HG03460 (cell line): ENCODE measurements at regions not wholly inside any gene's neighbourhood (a gene's known extent, or its start where the extent isn't known, plus 50 kb on each side); places are given as distances from the start of the nearest gene placed in this dataset.
"Not testable (repeated sequence)": the region's sequence is repeated elsewhere in the genome, so short reads cannot be mapped to it uniquely, and the experiment has no call there.

Experiments
- ATAC-seq: cut with Tn5 transposase; IDR thresholded peaks from one replicate; pipeline ENCODE4 v1.9.1; 2021; ENCODE audit not compliant: unreplicated experiment

DNA sequence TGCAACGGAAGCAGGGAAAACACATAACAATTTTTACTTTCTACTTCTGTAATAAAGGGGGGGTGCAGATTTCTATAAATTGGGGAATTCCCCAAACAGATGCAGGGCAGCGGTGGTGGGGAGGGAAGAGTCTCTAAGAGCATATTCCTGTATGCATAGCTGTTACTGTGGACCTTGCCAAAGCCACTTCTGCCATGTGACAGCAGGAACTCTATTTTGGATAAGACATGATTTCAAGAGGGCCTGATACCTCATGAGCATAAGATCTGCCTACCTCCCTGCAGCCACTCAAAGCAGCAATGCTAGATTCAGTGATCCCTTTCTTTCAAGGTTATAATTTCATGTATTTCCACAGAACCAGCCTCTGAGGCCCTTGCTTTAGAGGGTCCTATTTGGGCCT lies 86.2 kb upstream of the CNKSR3 start:
- ATAC-seq: no peak

DNA sequence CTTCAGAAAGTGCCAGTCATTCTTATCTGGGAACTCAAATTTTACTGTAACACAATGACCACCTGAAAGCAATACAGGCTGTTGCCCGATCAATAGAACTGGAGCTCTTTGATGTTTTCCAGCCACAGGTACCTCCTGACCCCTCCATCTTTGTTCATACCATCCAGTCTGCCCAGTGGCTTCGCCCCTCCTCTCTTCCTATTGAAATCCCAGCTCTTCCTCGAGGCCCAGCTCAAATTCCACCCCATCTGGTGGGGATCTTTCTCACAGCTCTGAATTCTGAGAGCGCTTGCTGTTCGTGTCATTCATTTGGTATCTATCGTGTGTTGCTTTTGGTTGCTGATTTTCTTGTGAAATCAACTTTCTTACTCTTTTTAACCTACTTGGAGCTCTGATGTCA lies 87.9 kb upstream of the CNKSR3 start:
- no peak for ATAC-seq

DNA sequence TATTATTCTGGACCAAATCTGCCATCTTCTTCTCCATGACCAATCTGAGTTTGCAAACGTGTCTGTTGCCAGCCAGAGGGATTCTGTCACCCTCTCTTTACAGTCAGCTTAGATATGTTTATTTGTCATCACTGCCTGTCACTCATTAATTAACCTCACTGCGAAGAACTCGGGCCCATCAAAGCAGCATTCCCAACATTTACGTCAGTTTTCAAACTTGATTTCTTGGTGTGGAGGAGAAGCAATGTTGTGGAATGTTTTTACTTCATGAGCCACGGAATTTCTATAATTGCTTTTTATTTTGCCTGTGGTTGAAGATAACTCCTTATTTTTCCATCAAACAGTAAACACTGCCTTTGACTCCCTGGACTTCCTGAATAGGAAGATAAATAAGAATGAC lies 91.8 kb upstream of the CNKSR3 start:
- no peak for ATAC-seq

DNA sequence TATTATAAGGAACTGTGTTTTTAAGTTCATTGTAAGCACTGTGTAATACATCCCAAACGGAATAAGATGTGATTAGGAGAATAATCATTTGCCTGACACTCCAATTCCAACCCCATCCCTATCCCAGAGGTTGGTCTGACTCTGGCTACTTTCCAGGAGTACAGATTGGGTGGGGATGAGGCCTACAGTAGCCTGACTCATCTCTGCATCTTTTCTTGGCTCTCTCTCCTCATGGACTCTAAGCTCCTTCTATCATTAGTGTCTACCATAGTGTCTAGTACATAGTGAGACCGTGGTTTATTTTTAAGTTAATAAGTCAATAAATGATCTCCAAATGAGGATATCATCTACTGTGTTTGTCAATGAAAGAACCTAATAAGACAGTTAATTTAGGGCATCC lies 92.2 kb upstream of the CNKSR3 start:
- ATAC-seq: no peak

DNA sequence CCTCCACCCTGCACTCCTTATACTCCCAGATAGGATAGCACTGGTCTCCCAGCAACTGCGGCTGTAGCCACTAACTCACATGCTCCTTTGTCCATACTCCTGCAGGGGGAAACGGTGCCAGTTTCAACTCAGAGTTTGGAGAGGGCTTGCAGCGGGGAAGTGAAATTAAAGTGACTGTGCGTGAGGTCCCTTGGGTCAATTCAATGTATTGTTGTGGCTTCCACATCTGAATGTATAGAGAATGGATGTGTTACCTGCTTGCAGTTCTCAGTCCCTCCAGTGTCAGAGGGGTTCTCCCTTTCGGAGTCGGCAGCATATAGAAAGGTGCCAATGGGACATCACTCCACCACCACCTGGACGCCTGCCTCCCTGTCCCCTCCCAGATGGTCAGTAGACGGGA lies 93.6 kb upstream of the CNKSR3 start:
- peak; percentile 29 for ATAC-seq

DNA sequence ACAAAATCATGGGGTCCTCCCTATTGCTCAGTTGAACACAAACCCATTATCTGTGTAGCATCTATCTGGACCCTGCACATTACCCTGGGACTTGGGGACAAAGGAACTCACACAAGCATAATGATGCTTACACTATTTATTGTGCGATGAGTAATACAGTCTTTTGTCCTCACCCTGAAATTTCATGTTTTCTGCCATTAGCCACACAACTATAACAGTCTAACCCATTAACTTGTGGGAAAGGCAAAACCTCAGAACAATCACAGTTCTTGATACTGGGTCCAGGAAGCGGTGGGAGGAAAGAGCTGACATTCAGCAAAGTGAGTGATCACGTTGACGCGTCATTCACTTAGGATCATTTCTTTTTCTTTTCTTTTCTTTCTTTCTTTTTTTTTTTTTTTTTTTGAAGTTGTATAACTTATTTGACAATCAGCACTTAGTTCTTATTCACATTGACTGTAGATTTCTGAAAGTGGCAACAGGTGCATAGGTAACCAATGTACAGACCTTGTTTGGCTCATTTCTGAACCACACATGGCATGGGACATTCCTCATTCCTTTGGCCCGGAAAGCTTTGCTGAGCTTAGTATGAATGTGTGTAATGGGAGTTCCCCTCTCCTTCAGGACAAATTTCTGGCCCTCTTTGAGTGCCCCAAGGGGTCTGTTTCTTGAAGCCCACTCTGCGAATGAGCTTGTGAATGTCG lies 94.8 kb upstream of the CNKSR3 start:
- peak; percentile 61 for ATAC-seq

DNA sequence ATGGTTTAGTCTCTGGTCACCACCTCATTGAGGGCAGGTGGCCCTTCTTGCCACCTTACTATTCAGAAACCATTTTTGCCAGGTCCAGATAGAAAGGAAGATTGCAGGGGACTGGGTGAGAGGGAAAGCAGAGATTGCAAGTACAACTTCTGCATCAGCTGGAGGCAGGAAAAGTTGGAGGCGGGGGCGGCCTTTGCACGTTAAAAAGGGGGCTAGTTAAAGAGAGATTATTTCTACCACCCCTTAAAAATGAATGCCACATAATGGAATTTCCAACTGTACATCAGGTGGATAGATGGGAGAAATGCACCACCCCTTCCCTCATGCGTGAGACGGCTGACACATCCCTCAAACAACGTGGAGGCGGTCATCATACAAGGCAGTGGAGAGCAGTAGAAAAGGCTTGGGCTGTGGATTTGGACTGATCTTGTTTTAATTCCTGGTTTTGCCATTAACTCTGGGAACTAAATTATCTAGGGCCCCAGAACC lies 95.4 kb upstream of the CNKSR3 start:
- ATAC-seq: no peak

DNA sequence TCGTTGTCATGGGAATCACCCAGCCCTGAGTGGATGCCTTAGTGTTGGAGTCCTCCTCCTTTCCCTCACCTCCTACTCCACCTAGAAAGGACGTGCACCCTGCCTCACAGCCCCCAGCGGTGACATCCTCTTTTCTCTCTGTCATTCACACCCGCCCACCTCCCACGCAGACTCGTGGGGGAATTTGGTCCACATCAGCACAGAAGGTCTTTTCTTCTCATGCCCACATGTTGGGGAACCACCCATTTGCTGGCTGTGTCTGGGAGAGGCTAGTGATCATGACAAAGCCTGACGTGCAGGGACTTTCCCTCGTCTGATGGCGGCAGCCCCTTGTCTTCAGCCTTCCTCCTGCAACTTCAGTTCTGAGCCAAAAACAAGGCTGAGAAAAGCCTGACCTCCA lies 96.0 kb upstream of the CNKSR3 start:
- peak; percentile 76 for ATAC-seq

DNA sequence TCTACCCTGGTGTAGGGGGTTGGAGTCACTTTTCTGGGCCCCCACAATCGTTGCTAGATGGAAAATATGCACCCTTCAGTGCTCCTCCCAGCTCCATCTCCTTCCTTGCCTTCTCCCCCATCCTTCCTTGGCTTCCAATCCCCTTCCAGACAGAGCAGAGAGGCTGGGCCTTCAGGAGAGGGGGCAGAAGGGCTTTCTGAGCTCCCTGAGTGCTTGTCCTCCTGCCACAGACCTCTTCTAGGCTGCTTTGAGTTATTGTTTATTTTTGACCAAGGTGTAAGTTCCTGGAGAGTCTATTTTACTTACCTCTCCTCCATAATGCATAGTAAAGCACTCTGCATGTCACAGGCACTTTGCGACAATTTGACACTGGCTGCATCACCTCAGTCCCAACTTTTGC lies 96.4 kb upstream of the CNKSR3 start:
- no peak for ATAC-seq

DNA sequence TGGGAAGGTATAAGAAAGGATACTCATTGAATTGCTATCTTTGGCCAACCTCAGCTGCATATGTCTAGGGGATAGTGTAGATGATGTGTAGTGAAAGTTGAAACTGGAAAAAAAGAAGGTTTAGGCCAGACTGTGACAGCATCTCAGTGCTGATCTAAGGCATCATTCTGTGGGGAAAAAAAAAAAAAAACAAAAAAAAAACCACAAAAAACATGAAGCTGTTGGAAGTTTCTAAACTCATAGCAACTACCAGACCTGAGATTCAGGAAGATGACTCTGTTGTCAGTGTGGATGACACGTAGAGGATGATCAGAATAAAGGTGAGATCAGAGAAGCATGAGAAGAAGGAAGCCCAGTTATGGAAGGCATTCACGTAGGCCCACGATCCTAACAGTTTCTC lies 100.8 kb upstream of the CNKSR3 start:
- no peak for ATAC-seq

DNA sequence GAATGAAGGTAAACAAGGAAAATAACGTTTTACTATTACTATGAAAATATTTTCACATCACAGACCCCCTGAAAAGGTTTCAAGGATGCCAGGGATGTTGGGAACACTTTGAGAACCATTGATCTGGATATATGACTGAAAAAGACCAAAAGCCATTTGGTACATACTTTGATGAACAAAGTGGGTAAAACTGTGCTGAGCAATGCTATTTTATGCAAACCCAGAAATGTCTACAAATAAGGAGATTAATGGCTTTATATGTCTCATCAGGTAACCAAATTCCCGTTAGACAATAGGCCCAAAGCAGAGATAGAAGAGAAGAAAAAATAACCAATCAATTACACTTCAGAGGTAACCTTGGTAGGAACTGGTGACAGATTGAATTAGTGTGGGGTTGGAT lies 101.4 kb upstream of the CNKSR3 start:
- ATAC-seq: no peak

DNA sequence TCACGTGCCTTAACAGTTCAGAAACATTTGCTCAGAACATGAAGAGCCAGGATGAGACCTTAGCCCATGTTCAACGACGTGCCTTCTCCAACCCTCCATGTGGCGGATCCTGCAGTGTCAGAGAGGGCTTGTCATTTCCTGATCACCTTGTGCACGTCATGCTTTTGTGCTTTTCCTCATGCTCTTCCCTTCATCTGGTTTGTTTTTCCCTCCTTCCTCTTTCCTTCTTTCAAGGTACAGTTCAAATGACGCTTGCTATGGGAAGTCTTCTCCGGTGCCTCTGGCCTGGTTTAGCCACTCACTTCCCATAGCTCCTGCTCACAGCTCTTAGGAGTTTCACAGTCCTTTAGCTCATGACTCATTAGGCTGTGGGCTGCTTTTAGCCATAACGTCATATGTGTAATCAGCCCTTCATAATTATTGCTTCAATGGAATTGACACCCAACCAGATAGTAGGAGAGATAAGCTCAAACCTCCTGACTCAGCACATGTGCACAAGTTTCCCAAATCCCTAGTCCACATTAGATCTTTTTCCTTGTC lies 102.7 kb upstream of the CNKSR3 start:
- no peak for ATAC-seq

DNA sequence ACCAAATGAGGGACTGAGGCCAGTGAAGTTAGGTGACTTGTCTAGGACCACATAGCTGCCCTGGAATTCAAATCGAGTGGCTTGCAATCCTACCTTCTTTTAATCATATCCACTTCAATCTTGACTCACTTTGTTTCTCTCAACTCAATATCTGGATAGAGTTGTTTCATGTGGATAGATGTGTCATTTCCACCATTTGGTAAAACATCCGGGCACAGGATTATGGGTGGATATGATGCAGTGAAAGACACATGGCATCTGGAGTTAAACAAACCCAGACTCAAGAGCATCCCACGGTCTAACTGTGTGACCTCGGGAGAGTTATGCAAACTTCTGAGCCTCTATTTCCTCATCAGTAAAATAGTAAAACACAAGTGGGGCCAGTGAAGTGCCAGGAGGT lies 103.6 kb upstream of the CNKSR3 start:
- ATAC-seq: no peak

DNA sequence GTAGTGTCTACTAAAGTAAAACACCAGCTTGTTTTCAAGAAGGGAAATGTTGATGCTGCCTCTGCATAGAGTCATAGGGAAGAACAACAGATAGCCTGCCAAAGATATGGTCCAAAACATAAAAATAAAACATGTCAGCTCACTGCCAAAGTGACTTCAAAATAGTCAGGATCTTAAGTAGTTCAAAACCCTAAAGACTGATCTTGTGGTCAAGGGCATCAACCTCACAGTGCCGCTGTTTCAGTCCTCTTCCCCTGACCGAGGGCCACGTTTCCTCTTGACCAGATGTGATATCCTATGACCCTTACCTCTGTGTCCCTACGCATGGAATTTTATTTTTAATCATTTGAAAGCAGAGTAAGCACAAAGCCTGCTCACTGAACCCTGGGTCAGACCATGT lies 104.2 kb upstream of the CNKSR3 start:
- ATAC-seq: no peak

DNA sequence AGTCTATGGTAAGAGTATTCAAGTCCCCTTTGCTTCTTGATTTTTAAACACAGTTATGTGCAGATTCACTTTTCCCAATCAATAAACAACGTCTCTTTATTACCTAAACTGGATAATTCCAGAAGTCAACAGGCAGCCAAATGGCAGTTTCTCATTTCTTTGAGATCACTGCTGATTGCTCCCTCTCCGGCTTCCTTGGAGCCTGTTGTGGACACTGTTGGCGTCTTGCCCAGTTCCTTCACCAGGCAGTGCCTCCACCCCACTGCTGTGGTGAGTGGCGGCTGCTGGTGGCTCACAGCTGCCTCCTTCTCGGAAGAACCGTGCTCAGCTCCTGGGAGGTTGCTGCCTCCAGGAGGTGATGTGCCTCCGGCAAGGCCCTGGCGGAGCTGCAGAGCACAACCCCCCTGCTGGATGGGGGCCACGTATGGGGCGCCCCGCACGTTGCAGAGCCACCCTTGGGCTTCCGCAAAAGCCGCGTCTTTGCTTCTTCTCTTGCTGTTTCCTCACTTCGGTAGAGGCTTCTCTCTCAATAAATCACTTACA lies 105.1 kb upstream of the CNKSR3 start:
- no peak for ATAC-seq

DNA sequence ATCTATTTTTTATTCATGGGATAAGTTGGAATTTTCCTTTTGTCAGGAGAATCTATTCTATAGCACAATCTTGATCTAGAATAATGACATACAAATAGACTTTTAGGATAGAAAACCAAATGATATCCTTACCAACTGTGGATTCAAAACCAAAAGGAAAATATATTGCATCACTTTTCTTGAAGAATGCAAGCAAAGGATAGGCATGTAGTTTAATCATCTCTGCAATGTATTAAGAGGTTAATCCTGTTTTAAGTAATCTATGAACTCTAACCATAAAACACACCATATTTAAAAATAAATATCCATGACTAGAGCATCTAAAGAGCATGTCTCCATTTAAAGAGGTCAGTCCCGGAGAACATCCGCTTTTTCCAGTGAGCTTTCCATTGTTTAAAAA lies 106.7 kb upstream of the CNKSR3 start:
- ATAC-seq: no peak

DNA sequence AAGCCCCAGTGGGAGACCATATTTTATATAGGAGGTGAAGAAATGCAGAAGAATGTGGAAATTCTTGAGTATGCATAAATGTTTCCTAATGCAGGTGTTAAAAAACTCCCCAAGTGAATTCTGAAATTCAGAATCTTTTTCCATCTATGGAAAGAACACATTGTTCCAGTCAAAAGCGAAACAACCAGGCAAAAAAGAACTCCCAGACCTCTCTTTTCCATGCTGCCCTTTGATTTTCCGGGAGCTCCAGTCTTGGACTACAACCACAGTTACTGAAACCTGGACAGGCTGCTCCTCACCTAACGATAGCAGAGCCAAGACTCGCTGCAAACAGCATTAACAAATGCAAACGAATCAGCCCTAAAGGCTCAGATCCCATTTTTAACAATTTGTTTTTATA lies 108.7 kb upstream of the CNKSR3 start:
- ATAC-seq: no peak

DNA sequence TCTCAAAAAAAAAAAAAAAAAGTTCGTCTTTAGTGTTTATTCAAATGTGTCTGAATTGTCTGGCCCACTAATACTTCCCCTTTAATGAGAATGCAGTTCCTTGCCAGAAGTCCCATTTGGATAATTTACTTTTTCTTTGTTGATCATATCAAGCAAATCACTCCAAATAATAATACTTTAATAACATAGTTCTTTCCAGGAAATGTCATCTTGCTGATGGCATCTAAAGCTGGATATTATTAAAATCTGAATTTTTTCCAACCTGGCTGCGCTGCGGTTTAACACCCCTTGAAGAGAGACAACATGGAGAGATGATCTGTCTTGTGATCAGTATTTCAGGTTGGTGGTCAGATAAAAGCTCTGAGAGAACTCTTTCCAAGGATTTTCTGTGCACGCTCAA lies 111.2 kb upstream of the CNKSR3 start:
- no peak for ATAC-seq

DNA sequence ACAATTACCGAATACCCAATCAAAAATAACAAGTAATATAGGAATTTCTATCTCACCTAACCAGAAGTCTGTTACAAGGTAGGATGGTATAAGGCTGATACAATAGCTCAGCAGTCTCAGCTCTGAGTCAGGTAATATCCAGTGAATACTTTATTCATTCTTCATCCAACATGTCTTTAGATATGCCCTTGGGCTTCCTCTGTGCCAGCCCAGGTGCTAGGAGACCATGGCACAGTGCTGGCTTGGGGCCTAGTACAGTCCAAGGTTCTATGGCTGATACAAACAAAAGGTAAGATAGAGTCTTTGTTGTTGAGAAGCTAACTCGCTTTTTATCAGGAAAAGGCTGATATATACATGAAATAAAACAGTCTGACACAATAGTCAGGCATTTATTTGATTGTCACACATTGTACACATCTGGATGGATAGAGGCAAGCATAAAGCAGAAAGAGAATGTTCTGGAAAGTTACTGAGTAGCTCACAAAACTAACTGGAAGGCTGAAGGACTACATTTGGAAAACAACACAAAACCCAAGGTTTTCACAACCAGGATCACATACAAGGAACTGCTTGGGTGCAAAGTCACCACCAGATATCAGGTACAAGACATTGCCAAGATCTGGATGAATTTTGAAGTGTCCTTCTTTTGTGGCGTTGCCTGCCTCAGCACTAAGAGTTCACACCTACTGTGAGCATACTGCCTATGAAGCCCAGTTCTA lies 110.4 kb upstream of the SCAF8 start:
- no peak for ATAC-seq

DNA sequence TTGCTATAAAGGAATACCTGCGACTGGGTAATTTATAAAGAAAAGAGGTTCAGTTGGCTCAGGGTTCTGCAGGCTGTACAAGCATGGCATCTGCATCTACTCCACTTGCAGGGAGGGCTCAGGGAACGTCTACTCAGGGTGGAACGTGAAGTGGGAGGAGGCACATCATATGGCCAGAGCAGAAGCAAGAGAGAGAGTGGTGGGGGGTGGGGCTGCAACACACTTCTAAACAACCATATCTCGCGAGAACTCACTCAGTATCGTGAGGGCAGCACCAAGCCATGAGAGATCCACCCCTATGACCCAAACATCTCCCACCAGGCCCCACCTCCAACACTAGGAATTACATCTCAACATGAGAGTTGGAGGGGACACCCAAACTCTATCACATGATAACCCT lies 109.8 kb upstream of the SCAF8 start:
- ATAC-seq: no peak

DNA sequence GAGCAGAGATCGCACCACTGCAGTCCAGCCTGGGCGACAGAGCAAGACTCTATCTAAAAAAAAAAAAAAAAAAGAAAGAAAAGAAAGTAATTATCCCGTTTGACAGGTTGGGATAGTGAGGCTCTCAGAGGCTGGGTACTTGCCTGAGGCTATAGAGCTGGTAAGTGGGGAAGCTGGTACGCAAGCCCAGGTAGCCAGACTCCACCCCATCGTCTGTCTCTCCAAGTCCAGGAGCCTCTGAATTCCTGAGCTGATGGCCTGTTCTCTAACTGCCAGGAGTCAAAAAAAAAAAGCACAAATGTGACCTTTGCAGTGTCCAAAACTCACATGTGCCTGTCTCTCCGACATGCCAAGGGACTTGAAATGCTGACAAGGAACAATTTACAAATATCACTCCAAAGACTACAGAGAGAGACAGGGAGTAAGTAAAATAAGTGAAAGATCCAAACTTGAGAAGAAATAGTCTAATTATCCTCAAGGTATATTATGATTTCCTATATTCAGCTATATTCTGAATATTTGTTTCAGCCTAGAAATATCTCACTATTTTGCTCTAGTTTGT lies 109.1 kb upstream of the SCAF8 start:
- no peak for ATAC-seq

DNA sequence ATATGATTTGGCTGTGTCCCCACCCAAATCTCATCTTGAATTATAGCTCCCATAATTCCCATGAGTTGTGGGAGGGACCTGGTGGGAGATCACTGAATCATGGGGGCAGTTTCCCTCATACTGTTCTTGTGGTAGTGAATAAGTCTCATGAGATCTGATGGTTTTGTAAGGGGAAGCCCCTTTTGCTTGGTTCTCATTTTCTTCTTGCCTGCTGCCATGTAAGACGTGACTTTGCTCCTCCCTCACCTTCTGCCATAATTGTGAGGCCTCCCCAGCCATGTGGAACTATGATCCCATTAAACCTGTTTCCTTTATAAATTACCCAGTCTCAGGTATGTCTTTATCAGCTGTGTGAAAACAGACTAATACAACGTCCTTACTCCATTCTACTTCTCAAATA lies 108.5 kb upstream of the SCAF8 start:
- ATAC-seq: not testable (repeated sequence)
